ENCODE measurements at regions not wholly inside any gene's neighbourhood (a gene's known extent, or its start where the extent isn't known, plus 50 kb on each side); places are given as distances from the start of the nearest gene placed in this dataset.

GRCh38 chr10:45197816-45198485 lies 117.5 kb downstream of the OR13A1 start:
- DNase-seq (ENCODE audit: low spot score in 2 of 2): no peak
- no peak for TF ChIP-seq CTCF (IDR thresholded peaks at IDR 0.05)
- TF ChIP-seq POLR2A (IDR thresholded peaks at IDR 0.05): no peak
- WGBS, 2 donors: 90% methylated on average over 28 of the region's 28 CpGs
- H3K4me3 ChIP-seq (ENCODE audit: low read depth, poor library complexity, severe bottlenecking): no peak overlapping the region
- intact Hi-C loops (cut with DNase I; ENCODE audit: low total_unique reads): no loop called here

- TF ChIP-seq CTCF (IDR thresholded peaks at IDR 0.05) (no peak), POLR2A (IDR thresholded peaks at IDR 0.05) (no peak)
- intact Hi-C loops (cut with DNase I; ENCODE audit: low total_unique reads): no loop called here
- no peak overlapping the region for H3K4me3 ChIP-seq (ENCODE audit: low read depth, poor library complexity, severe bottlenecking)
- 70 to 82% methylated on average over 38 to 50 of the region's 50 CpGs for WGBS, 2 donors
- DNase-seq (ENCODE audit: low spot score in 2 of 2): no peak
Observed at GRCh38 chr10:45198486-45199204, 116.8 kb downstream of the OR13A1 start.

- no peak for TF ChIP-seq POLR2A (IDR thresholded peaks at IDR 0.05)
- TF ChIP-seq CTCF (IDR thresholded peaks at IDR 0.05): no peak
- WGBS, 2 donors: 54 to 69% methylated on average over 20 to 23 of the region's 28 CpGs
- intact Hi-C loops (cut with DNase I; ENCODE audit: low total_unique reads): no loop called here
- no peak for DNase-seq (ENCODE audit: low spot score in 2 of 2)
- no peak overlapping the region for H3K4me3 ChIP-seq (ENCODE audit: low read depth, poor library complexity, severe bottlenecking)
Observed at GRCh38 chr10:45199205-45199740, 116.1 kb downstream of the OR13A1 start.

GRCh38 chr10:45201271-45201670 lies 114.1 kb downstream of the OR13A1 start:
- H3K4me3 ChIP-seq (ENCODE audit: low read depth, poor library complexity, severe bottlenecking): no peak overlapping the region
- no peak for DNase-seq (ENCODE audit: low spot score in 2 of 2)
- TF ChIP-seq POLR2A (IDR thresholded peaks at IDR 0.05): no peak
- no peak for TF ChIP-seq CTCF (IDR thresholded peaks at IDR 0.05)
- intact Hi-C loops (cut with DNase I; ENCODE audit: low total_unique reads): no loop called here
- 76 to 77% methylated on average over 6 of the region's 6 CpGs for WGBS, 2 donors

- intact Hi-C loops (cut with DNase I; ENCODE audit: low total_unique reads): no loop called here
- WGBS, 2 donors: 54 to 65% methylated on average over 4 of the region's 4 CpGs
- no peak for TF ChIP-seq POLR2A (IDR thresholded peaks at IDR 0.05)
- no peak for TF ChIP-seq CTCF (IDR thresholded peaks at IDR 0.05)
- no peak overlapping the region for H3K4me3 ChIP-seq (ENCODE audit: low read depth, poor library complexity, severe bottlenecking)
- no peak for DNase-seq (ENCODE audit: low spot score in 2 of 2)
Observed at GRCh38 chr10:45202242-45202641, 113.2 kb downstream of the OR13A1 start.

Data from lower leg skin (tissue), 4 donors.